NCI-H2196 (cell line): ENCODE measurements at regions not wholly inside any gene's neighbourhood (a gene's known extent, or its start where the extent isn't known, plus 50 kb on each side); places are given as distances from the start of the nearest gene placed in this dataset.

Source experiments
- DNase-seq: peaks from one replicate; lab custom pipeline; 2025; ENCODE audit not compliant: unreplicated experiment; lab: John Stamatoyannopoulos, UW

DNA sequence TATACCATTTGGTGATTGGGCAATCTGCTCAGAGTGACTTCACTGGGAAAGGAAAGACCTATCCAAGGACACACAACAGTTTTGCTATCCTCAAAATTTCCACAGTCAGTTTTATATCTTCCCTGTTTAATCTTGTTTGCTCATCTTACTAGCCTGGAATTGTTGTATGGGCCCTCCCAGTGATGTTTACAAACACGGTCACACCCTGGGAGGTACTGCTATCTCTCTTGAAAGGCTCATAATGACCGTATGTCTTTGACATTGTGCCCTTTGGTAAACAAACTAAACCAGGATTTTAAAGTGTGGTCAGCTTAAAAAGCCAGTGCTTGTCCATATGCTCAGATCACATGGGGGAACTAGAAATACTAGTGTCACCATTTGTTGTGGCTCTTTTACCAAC is 277.0 kb downstream of the CDH2 start:
- no peak for DNase-seq

DNA sequence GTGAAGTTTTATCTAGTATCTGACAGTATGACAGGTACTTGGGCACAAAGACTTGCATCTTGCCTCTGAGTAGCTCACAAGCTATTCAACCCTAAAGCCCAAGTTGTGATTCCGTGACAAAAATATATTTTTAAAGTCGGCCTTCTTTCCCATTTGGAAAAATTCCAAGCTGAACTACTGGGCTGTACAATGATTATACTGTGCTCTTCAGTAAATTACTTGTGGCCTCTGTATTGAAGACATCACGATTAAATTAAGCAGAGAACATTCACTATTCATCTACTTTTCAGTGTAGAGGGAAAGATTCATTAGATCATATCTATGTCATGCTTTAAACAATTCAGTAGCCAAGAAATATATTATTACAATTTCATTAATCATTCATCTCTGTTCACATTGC is 282.2 kb downstream of the CDH2 start:
- DNase-seq, result no peak

DNA sequence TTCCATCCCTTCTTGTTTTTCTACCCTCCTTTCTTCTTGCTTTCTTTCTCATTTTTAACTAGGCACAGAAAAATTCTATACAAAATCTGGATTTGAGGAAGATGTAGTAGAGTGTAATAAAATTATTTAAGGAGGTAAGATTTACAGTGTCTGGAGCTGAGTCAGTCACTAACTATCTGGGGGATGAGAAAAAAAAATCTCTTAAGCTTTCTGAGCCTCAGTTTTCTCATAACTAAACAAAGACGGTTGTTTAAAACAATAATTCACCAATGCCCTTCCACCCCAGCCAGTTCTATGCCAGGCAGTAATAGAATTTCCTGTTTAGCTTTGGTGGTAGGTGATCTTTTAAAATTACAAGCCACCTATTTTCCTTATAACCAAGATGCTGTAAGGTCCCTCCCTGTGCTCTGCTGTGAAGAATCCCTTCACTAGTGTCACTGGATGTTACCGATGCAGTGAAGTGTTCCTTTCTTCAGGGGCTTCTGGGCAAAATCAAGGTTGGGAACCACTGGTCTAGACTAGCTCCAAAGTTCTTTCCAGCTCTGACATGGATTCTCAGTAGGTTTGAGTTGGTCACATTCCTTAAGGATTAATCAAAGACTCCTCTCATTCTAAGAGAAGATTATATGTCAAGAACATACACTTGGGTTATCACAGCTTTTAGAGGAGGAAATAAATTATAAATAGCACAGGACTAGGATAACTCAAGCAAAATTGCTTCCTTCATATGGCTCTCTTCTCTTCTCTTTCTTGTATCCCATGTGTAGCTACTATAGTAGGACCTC is 289.0 kb downstream of the CDH2 start:
- DNase-seq, result no peak

DNA sequence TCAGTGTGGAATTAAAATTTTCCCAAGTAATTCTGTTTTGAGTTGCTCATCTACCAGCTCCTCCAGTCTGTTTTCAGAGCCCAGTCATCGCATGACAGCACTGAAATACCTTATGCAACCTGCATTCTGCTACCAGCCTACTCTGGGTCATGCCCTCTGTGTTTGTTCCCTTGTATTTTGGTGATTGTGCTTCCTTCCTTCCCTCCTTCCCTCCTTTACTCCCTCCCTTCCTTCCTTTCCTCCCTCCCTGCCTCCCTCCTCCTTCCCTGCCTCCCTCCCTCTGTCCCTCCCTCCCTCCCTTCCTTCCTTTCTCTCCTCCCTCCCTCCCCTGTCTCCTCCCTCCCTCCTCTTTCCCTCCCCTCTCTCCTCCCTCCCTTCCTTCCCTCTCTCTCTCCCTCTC is 289.6 kb downstream of the CDH2 start:
- DNase-seq, result no peak

DNA sequence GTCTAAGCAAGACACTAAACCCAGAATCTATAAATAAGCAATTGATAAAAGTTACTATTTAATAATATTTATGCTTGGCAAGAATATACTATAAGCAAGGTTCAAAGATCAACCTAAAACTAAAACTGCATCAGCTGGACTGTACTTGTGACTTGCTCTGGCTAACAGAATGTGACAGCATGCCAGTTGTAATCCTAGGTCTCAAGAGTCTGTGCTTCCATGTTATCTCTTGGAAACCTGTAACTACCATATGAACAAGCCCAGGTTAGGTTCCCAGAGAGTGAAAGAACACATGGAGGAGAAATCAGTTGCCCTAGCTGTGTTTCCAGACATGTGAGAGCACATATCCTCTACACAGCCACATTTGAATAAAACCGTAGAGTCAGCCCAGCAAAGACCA is 297.4 kb downstream of the CDH2 start:
- no peak for DNase-seq

DNA sequence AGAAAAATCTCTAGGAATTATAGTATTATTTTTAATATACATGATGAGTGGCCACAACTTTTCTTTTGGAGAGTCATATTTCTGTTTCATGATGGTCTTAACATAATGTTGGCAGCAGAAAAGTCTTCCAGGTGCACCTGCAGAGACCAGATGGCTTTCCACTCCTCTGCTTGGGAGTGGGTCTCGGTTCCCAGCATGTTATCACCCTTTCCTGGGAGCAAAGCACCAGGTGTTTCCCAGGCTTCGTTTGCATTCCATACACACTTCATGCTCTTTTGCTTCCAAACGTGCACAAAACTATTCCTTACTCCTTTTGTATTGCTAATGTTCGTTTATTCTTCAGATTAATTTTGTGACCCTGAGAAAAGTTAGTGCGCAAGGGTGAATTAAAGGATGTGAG is 305.2 kb downstream of the CDH2 start:
- DNase-seq, result no peak

DNA sequence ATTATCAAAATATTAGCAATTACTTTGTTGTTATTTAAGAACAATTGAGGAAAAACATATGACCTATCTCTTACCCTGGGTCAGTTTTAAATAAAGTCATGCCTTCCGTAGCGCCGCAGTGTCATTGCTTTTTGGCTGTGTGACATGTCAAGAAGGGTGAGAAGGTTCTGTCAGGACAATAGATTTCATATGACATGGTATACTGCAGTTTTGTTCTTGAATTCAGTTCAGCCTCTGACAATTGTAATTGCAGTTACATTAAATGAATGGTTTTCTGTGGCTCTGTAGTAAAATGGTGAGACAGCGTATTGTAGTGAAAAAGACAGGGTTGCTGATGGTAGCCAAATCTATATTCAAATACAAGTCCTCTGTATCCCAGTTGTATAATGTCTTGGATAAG is 307.2 kb downstream of the CDH2 start:
- DNase-seq, result no peak

DNA sequence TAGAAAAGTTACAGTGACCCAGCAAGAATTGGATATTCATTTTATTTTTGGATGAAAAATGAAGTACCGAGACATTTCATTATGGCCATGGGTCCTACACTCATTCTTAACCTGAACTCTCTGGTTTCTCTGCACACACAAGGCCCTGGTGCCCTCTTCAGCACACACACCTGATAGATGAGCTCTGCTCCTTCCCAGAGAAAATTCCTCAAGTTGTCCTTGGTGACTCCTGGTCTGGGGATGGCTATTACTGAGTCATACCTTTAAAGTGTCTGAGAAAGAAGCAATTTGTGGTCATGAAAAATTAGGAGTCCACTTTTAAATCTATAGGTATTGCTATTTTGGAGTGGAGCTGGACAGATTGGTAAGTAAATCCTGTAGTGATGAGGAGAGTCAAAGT is 311.5 kb downstream of the CDH2 start:
- DNase-seq, result no peak

DNA sequence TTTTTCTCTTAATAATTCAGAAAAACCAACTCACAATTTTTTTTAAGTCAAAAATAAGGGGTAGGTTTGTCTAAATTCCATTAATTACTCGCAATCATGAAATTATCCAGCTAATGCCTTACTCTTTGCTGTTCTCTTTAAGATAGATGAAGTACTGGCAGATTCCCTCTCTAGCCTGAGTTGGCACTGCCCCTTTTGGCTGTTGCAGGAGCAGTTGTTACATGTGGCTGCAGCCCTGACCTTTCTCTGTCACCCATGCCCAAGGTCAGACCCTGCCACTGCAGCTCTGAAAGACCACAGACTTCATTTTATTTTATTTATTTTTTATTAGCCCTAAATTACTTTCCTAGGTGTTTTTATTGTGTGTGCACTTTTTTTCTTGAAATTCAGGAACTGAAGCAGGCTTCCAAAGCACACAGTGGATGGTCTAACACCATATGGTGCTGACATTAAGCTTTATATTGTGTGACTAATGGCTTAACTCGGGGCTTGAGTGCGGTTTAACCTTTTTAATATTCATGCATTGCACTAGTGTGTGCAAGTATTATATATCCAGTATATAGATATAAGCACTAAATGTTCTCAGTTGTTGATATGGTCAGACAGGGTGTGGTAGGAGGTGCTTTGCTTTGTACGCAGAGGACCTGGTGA is 313.0 kb downstream of the CDH2 start:
- DNase-seq, result no peak

DNA sequence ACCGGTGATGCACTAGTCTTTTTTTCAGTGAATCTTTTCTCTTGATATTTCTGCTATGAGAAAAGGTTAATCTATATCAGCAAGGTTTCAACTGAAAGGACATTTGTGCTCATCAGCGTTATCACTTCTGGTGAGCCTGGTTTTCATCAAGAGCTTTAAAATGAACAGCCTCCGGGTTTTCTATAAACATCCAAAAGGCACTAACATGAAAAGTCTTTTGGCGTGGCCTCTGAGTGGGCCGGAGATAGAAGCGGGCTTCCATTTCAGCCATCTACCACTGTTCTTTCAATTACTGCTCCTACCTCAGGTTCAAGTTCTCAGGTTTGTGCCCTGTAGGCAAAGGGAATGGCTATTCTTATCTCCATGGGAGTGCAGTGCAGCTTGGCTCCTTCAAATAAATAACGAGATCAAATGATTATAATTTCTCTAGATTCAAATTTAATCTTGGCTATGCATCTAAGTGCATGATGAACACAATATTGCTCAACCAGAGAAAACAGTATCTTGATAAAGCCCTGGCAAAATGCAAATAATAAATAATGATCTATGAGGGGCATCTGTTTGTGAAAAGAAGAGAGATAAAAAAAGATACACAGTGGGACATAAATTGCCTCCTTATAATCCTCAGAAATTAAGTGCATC is 314.8 kb downstream of the CDH2 start:
- DNase-seq, result no peak

DNA sequence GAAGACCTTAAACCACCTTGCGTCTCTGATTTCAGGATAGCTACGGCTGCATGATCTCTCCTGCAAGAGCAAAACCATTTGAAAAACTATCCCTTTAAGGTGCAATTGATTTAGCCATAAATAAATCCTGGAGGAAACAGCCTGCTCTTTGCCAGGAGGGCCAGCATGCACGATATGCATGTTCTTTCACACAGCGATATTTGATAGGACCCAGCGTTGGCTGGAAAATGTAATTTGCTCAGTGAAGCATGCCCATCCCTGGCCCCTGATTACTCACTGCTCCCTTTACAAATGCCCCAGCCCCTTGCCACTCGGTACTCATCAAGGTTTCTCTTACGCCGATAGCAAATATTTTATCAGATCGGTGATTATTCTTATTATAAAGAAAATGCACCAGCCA is 315.4 kb downstream of the CDH2 start:
- peak; percentile 79 for DNase-seq

DNA sequence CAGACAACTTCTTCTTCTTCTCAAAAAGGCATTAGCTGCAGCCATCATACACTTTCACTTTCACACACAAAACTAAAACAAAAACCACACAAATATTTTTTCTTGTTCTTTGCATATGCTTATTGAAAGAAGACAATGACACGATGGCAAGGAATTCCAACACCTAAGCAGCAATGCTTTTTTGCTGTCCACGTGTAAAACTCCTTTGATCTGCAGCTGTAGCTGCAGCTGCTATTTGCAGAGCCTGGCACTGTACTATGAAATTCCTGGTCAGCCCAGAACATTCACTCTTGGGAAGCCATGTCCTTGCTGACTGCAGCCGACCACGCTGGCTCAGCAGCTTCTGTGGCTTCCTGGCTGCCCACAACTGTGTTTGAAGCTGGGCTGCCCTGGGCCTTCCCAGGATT is 316.2 kb downstream of the CDH2 start:
- DNase-seq, result peak; percentile 29

DNA sequence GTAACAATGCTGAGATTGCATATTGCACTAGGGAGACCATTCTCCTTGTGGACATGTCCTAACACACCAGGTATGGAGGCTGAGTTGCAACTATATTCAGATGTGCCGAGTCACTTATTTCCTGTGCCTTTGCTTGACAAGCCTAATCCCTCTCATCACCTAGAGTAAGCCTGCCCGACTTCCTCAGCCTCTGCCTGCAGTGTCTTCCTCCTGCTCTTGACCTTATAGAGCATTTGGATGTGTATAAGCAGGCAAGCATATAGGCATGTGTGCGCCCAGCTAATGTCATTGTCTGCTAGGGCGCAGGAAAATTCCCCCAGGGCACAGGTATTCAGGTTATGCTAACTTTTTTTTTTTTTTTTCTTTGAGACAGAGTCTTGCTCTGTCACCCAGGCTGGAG is 316.9 kb downstream of the CDH2 start:
- DNase-seq, result no peak

DNA sequence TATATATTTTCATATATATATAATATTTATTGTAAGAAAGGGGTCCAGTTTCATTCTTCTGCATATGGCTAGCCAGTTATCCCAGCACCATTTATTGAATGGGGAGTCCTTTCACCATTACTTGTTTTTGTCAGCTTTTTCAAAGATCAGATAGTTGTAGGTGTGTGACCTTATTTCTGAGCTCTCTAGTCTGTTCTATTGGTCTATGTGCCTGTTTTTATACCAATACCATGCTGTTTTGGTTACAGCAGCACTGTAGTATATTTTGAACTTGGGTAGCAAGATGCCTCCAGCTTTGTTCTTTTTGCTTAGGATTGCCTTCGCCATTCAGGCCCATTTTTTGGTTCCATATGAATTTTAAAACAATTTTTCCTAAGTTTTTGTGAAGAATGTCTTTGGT is 320.1 kb downstream of the CDH2 start:
- DNase-seq, result no peak

DNA sequence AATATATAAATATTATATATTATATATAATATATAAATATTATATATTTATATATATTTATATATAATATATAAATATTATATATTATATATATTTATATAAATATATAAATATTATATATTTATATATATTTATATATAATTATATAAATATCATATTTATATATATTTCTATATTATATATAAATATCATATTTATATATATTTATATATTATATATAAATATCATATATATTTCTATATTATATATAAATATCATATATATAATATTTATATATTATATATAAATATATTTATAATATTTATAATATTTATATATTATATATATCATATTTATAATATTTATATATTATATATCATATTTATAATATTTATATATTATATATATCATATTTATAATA is 321.4 kb downstream of the CDH2 start:
- DNase-seq, result peak; percentile 30

DNA sequence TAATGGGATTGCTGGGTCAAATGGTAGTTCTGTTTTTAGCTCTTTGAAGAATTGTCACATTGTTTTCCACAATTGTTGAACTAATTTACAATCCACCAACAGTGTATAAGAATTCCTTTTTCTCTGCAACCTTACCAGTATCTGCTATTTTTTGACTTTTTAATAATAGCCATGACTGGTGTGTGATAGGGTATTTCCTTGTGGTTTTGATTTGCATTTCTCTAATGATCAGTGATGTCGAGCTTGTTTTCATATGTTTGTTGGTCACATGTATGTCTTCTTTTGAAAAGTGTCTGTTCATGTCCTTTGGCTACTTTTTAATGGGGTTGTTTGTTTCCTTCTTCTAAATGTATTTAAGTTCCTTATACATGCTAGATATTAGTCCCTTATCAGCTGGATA is 322.3 kb downstream of the CDH2 start:
- DNase-seq, result no peak

DNA sequence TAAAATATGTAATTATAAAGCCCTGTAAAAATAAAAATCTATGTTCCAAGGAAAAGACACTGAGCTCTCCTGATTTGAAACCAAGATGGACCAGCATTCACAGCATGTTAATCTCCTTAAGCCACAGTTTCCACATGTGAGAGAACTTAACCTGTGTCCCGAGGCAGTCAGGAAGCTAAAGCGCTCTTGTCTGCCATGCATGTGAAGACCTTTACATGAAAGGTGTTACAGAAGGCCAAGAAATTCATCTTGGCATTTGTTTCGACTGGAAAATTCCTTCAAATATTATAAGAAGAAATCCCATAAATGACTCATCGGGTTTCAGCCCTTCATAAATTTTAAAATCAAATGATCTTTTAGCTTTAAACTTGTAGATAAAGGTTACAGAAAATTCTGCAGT is 328.6 kb downstream of the CDH2 start:
- no peak for DNase-seq

DNA sequence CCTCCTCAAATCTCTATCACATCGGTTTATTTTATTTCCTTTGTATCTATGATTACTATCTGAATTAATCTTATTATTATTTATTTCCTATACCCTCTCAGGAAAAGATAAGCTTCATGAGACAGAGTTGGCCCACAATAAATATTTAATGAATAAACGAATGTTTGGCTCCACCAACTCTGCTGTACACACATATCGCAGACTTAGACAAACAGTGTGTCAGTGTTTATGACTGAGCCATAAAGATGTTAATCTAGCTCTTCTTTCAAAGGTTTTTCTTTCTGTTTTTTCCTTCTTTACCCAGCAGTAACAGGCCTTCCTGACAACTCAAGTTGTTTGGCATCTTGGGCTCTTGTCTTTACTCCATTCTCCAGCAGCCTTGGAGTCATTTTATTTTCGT is 329.5 kb downstream of the CDH2 start:
- DNase-seq, result peak; percentile 32

DNA sequence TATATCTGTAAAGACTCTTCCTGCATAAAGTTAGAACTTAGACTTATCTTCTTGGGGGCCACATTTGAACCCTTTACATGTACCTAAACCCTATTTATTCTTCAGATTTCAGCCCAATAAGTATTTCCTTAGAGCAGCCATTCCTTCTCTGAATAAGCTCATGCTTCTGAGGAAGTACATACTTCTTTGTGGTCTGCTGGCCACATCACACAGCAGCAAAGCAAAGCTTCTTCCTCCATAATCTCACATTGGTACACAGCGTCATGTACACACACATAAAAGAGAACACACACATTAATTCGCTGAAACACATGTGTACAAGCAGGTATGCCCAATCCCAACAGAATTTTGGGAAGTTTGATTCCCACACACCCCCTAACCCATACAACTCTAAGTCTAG is 331.0 kb downstream of the CDH2 start:
- DNase-seq, result no peak

DNA sequence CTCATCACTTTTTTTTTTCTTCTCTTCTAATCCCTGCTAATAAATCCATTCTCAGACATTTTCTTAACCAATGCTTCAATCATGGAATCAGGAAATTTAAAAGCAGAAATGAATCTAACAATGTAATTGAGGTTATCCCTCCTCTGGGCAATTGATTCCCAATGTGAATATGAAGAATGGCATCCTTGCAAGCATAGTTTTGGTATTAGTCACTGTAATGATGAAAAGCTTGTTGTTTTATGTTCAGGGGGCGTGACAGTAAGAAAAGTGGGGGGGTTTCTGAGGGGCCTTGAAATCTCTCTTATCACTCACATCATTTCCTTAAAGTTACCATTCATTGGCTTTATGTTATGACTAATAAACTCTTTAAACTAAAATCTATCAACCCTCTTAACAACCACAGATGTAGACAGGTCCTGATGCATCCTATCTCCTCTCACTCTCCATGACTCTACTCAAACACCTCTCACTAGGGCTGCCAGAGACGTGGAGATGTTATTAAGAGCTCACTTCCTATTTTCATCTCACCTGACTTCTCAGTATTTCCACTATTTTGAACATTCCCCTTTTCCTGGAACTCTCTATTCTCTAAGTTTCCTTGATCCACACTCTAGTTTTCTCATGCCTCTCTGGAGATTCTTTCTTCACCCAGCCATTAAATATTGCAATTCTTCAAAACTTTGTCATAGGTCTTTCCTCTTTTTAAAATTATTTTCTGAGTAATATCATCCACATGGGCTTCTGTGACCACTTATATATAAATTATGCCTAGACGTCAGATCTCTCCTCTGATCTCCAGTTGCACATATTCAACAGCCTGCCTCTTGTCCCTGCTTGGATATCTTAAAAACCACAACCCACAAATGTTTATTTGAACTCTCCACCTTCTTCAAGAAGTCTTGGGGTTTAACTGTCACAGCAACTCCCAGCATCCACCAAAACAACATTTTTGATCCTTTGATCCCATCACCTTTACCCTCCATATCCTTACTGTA is 332.9 kb downstream of the CDH2 start:
- DNase-seq, result no peak

DNA sequence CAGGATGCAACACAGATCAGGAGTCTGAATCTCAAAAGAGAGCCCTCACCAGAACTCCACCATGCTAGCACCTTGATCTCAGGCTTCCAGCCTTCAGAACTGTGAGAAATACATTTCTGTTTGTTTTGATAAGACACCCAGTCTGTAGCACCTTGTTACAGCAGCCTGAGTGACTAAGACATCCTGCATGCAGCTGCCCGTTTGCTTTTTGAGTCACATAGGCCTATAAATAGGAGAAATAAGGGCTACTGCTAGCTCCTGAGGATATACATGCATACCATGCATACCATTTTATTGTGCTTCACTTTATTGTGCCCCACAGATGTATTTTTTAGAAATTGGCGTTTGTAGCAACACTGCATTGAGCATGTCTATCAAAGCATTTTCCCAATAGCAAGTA is 337.8 kb downstream of the CDH2 start:
- DNase-seq, result no peak
